ENCODE measurements at regions not wholly inside any gene's neighbourhood (a gene's known extent, or its start where the extent isn't known, plus 50 kb on each side); places are given as distances from the start of the nearest gene placed in this dataset.

DNA sequence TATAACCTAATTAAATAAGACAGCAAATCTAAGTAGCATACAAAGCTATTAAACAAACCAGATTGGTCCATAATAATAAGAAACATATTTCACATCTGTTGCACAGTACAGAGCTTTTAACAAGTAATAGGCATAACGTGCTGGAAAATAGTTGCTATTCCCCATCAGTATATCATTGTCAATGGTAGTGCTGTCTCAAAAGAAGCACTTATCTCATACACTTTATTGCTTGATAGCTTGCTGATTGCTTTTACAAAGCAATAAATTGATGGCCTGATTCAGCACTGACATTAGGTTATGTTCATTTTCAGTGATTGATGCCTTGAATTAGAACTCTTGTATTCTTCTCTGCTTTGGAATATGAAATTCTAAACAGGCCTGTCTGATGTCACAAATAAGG lies 641.7 kb downstream of the CBLN2 start:
- no peak for DNase-seq (ENCODE audit: low read depth)
- no peak overlapping the region for H3K4me3 ChIP-seq (ENCODE audit: control insufficient read depth, low read depth, low read length)
- TF ChIP-seq, protein P1, sequence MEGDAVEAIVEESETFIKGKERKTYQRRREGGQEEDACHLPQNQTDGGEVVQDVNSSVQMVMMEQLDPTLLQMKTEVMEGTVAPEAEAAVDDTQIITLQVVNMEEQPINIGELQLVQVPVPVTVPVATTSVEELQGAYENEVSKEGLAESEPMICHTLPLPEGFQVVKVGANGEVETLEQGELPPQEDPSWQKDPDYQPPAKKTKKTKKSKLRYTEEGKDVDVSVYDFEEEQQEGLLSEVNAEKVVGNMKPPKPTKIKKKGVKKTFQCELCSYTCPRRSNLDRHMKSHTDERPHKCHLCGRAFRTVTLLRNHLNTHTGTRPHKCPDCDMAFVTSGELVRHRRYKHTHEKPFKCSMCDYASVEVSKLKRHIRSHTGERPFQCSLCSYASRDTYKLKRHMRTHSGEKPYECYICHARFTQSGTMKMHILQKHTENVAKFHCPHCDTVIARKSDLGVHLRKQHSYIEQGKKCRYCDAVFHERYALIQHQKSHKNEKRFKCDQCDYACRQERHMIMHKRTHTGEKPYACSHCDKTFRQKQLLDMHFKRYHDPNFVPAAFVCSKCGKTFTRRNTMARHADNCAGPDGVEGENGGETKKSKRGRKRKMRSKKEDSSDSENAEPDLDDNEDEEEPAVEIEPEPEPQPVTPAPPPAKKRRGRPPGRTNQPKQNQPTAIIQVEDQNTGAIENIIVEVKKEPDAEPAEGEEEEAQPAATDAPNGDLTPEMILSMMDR (conservative IDR thresholded peaks at IDR 0.05; ENCODE audit: control insufficient read depth, insufficient read depth, low read depth, low read length) = no peak

DNA sequence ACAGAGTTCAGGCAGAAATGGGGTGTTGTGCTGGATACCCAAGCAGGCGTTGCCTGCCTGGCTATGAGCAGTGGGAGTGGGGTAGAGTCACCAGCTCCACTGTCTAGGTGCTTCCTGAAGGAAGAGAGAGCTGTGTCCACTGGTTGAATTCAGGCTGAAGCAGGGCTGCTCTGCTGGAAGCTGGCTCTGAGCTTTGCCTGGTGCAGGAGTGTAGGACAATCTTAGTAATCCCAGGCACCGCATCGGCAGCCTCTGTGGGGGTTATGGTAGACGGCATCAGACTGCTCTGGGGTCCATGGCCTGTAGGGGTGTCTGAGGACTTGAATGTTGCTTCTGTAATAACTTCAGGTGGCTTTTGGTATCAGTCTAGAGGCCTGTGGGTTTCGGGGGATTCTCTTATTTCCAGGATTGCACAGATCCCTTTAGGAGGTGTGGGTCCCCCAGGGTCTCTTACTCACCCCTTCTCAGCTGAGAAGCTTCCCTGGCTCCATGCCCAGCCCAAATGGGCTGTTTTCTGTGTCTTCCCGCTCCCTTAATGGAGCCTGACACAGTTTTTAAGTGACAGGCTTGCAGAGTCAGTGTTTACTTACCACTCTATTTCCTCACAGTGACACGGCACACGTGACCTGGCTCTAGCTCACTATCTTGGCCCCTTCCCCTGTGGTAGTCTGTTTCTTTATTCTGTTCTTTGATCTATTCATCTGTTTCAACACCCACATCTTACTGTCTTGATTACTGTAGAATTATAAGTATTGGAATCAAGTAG lies 644.3 kb downstream of the CBLN2 start:
- no peak overlapping the region for H3K4me3 ChIP-seq (ENCODE audit: control insufficient read depth, low read depth, low read length)
- no peak for DNase-seq (ENCODE audit: low read depth)
- TF ChIP-seq, protein P1 (conservative IDR thresholded peaks at IDR 0.05; ENCODE audit: control insufficient read depth, insufficient read depth, low read depth, low read length) = no peak

DNA sequence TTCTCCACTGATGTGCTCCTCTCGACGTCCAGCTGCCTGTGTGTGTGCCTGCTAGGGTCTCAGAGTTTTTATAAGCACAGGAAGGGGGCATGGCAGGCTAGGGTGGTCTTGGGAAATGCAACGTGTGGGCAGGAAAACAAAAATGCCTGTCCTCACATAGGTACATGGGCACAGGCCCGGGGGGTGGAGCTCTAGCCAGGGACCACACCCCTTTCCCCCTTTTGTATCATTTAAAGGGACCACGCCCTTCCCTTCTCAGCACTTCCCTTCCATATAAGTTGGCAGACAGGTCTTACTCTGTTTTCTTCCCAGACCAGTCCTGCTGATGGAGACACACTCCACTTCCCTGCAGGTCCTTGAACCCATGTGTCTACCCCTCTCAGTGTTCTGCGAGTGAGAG lies 645.0 kb downstream of the CBLN2 start:
- DNase-seq (ENCODE audit: low read depth) = no peak
- H3K4me3 ChIP-seq (ENCODE audit: control insufficient read depth, low read depth, low read length) = no peak overlapping the region
- TF ChIP-seq, protein P1 (conservative IDR thresholded peaks at IDR 0.05; ENCODE audit: control insufficient read depth, insufficient read depth, low read depth, low read length) = no peak

DNA sequence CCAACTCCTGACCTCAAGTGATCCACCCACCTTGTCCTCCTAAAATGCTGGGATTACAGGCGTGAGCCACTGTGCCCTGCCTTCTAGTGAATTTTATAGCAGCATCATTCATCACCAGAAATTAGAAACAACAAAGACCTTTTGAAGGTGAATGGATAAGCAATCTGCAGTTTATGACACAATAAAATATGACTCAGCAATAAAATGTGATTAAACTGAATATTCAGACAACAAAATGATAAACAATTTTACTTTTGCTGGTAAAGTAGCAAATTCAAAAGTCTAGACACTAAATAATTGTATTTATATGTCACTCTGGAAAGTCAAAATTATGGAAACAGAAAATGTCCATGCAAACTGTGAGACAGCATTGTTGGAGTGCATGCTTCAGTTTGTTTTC lies 656.6 kb downstream of the CBLN2 start:
- no peak for DNase-seq (ENCODE audit: low read depth)
- TF ChIP-seq, protein P1 (conservative IDR thresholded peaks at IDR 0.05; ENCODE audit: control insufficient read depth, insufficient read depth, low read depth, low read length) = no peak
- H3K4me3 ChIP-seq (ENCODE audit: control insufficient read depth, low read depth, low read length) = no peak overlapping the region

DNA sequence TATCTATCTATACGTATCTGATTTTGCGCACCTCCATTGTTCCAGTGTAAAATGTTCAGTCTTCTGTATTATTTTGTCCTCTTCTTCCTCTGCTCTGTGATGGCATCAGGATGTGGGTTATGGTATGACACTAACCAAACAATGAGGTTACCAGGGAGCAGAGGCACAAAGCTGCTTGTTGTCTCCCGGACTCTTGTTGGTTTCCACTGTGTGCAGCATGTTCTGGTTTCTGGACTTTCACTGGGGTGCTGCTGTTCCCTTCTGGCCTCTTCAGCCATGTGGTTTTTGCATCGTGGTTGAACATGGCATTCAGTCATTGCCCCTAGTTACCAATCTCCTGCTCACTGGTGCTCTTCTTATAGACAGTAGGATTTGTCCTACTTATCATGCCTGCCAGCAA lies 665.9 kb downstream of the CBLN2 start:
- no peak for DNase-seq (ENCODE audit: low read depth)
- TF ChIP-seq, protein P1 (conservative IDR thresholded peaks at IDR 0.05; ENCODE audit: control insufficient read depth, insufficient read depth, low read depth, low read length) = no peak
- no peak overlapping the region for H3K4me3 ChIP-seq (ENCODE audit: control insufficient read depth, low read depth, low read length)

DNA sequence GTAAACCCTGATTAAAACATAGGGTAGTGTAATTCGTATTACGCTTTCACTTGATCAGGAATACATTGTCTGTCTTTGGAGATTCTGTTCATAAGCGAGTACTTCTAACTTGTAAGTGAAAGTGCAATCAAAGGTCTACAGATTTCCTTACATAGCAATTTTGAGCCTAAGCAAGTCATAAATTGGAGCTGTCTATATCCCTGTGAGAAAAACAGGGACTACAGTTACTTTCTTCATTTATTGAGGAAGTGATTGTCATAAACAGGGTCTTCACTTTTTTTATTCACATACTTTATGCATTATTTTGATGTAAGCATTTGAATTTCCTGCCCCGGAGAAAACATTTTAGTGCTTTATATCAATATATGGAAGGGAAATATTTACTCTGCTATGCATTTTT lies 670.4 kb downstream of the CBLN2 start:
- TF ChIP-seq, protein P1 (conservative IDR thresholded peaks at IDR 0.05; ENCODE audit: control insufficient read depth, insufficient read depth, low read depth, low read length) = no peak
- no peak for DNase-seq (ENCODE audit: low read depth)
- no peak overlapping the region for H3K4me3 ChIP-seq (ENCODE audit: control insufficient read depth, low read depth, low read length)
